MM.1S (cell line): ENCODE measurements at regions not wholly inside any gene's neighbourhood (a gene's known extent, or its start where the extent isn't known, plus 50 kb on each side); places are given as distances from the start of the nearest gene placed in this dataset.

Experiments
- DNase-seq: peaks from one replicate; pipeline ENCODE4 v3.0.0-alpha.2; 2015
- H2AFZ ChIP-seq: fragments of 300-600 bp; sonication (generic); 2 replicates; pipeline ENCODE4 v1.6.0; 2016; ENCODE audit warnings: antibody characterized with exemption, low read length
- H3F3A ChIP-seq: fragments of 300-600 bp; sonication (generic); 2 replicates; pipeline ENCODE4 v1.6.1; 2016; ENCODE audit warnings: mild to moderate bottlenecking, antibody characterized with exemption, low read length, moderate library complexity, mixed read lengths; ENCODE audit not compliant: insufficient read depth
- H3K27ac ChIP-seq: fragments of 300-600 bp; sonication (generic); 2 replicates; pipeline ENCODE4 v1.5.1; 2016; ENCODE audit warnings: mild to moderate bottlenecking, low read length
- H3K27me3 ChIP-seq: fragments of 300-600 bp; sonication (generic); replicated peaks from 2 replicates; pipeline ENCODE4 v1.6.0; 2016; ENCODE audit warnings: low read length; ENCODE audit not compliant: insufficient read depth
- H3K36me3 ChIP-seq: fragments of 300-600 bp; sonication (generic); replicated peaks from 2 replicates; pipeline ENCODE4 v1.6.1; 2016; ENCODE audit warnings: mild to moderate bottlenecking, low read length, mixed read lengths; ENCODE audit not compliant: insufficient read depth
- H3K4me1 ChIP-seq: fragments of 300-600 bp; sonication (generic); 2 replicates; pipeline ENCODE4 v1.6.1; 2016; ENCODE audit warnings: low read length, mixed read lengths
- H3K4me2 ChIP-seq: fragments of 300-600 bp; sonication (generic); 2 replicates; pipeline ENCODE4 v1.6.0; 2016; ENCODE audit warnings: low read depth, low read length
- H3K4me3 ChIP-seq: fragments of 300-600 bp; sonication (generic); 2 replicates; pipeline ENCODE4 v1.5.1; 2016; ENCODE audit warnings: low read length, mixed read lengths
- H3K79me2 ChIP-seq: fragments of 300-600 bp; sonication (generic); 2 replicates; pipeline ENCODE4 v1.6.1; 2016; ENCODE audit warnings: mixed run types, low read length, mixed read lengths
- H3K9ac ChIP-seq: fragments of 300-600 bp; sonication (generic); 2 replicates; pipeline ENCODE4 v1.6.1; 2016; ENCODE audit warnings: low read length, mixed read lengths
- H3K9me2 ChIP-seq: fragments of 300-600 bp; sonication (generic); replicated peaks from 2 replicates; pipeline ENCODE4 v1.6.1; 2016; ENCODE audit warnings: mild to moderate bottlenecking, low read length, mixed read lengths; ENCODE audit not compliant: insufficient read depth
- H3K9me3 ChIP-seq: fragments of 300-600 bp; sonication (generic); replicated peaks from 2 replicates; pipeline ENCODE4 v1.6.1; 2016; ENCODE audit warnings: mild to moderate bottlenecking, low read length, mixed read lengths; ENCODE audit not compliant: insufficient read depth
- H4K20me1 ChIP-seq: fragments of 300-600 bp; sonication (generic); 2 replicates; pipeline ENCODE4 v1.6.1; 2016; ENCODE audit warnings: mild to moderate bottlenecking, low read length, moderate library complexity, mixed read lengths; ENCODE audit not compliant: insufficient read depth
- EZH2 ChIP-seq: fragments of 300-600 bp; sonication (generic); optimal IDR thresholded peaks from 2 replicates; pipeline ENCODE3; 2017; ENCODE audit warnings: low read depth, mild to moderate bottlenecking, antibody characterized with exemption, low read length, mixed read lengths
- EZH2phosphoT487 ChIP-seq: fragments of 300-600 bp; sonication (generic); IDR thresholded peaks from 2 replicates; pipeline ENCODE4 v1.6.1; 2018; ENCODE audit warnings: antibody characterized with exemption, low read length
- TF ChIP-seq, protein P1 (sequence below): fragments of 300-600 bp; sonication (generic); IDR thresholded peaks from 2 replicates; pipeline ENCODE4 v1.5.1; 2016; ENCODE audit warnings: antibody characterized with exemption, low read length, mixed read lengths

DNA sequence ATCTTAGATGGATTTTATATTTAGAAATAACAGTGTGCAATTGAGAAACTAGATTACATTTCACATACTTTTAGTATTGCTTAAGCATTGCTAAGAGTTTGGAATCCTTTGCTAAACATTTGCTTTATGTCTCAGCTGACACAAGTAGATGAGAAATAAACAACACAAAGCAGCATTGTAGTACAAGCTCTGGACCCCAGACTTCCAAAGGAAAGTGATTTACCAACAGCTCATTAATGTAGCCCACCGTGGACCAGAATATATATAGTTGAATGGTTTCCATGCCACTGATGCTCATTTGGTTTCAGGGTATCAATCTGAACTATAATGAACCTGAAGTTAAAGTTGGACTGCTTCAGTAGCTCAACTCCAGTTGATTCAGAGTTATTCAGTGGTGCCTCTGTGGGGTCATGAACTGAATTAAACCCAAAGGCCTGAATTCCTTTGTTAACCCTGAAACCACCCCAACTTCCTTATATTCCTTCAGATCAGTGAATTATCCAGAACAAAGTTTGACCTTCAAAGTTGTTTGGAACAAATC is 132.1 kb upstream of the NEIL3 start:
- Histone ChIP-seq H3F3A (no peaks in the 10 kb centered on the region), H3K27ac (no peak overlapping the region), H3K4me2 (no peak overlapping the region), H3K27me3 (no peaks in the 10 kb centered on the region), H3K9me3 (no peaks in the 10 kb centered on the region), H3K4me1 (no peaks in the 10 kb centered on the region), H2AFZ (no peak overlapping the region), H3K4me3 (no peak overlapping the region), H3K79me2 (no peaks in the 10 kb centered on the region), H3K36me3 (no peaks in the 10 kb centered on the region), H3K9me2 (no peaks in the 10 kb centered on the region), H4K20me1 (no peaks in the 10 kb centered on the region), H3K9ac (no peak overlapping the region)
- DNase-seq: no peak
- TF ChIP-seq, protein P1, sequence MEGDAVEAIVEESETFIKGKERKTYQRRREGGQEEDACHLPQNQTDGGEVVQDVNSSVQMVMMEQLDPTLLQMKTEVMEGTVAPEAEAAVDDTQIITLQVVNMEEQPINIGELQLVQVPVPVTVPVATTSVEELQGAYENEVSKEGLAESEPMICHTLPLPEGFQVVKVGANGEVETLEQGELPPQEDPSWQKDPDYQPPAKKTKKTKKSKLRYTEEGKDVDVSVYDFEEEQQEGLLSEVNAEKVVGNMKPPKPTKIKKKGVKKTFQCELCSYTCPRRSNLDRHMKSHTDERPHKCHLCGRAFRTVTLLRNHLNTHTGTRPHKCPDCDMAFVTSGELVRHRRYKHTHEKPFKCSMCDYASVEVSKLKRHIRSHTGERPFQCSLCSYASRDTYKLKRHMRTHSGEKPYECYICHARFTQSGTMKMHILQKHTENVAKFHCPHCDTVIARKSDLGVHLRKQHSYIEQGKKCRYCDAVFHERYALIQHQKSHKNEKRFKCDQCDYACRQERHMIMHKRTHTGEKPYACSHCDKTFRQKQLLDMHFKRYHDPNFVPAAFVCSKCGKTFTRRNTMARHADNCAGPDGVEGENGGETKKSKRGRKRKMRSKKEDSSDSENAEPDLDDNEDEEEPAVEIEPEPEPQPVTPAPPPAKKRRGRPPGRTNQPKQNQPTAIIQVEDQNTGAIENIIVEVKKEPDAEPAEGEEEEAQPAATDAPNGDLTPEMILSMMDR: no peak
- no peak for TF ChIP-seq EZH2phosphoT487
- TF ChIP-seq EZH2: no peak

DNA sequence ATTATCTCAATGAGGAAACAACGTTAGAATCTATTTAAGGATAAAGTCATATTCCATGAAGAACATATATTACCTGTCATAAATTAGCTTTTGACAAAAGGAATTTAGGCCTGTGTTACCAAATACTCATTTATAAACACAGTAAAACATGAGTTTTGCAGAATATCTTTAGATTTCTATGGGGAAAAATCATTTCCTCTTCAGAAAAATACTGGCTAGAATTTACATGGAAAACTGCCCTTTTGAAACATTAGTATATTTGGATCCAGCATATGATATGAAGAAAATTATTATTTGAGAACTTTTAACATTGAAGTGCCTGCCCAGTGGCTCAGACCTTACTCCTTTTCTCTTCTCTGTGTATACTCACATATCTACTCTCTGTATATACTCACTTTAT is 131.4 kb upstream of the NEIL3 start:
- Histone ChIP-seq H2AFZ (no peak overlapping the region), H3K36me3 (no peaks in the 10 kb centered on the region), H3F3A (no peaks in the 10 kb centered on the region), H3K4me2 (no peak overlapping the region), H3K9me3 (no peaks in the 10 kb centered on the region), H3K27ac (no peak overlapping the region), H3K27me3 (no peaks in the 10 kb centered on the region), H3K4me3 (no peak overlapping the region), H3K9me2 (no peaks in the 10 kb centered on the region), H3K79me2 (no peaks in the 10 kb centered on the region), H4K20me1 (no peaks in the 10 kb centered on the region), H3K9ac (no peak overlapping the region), H3K4me1 (no peaks in the 10 kb centered on the region)
- TF ChIP-seq, protein P1: no peak
- TF ChIP-seq EZH2phosphoT487 (no peak), EZH2 (no peak)
- no peak for DNase-seq

DNA sequence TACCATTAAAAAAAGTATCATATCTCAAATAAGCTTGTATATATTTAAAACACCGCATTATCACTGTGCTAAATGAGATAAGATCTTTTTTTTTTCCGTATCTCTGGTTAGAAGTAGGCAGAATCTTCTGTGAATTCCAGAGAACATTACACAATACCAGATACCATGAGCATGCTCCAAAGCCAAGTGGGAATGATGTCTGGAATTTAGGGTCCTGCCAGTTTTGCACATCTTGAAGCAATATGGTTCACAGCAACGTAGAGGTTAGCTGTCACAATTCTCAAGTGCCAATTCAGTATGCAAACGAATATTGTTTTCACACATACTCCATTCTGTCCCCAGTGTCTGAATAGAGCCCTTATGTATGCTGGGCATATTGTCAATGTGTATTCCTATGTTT is 127.5 kb upstream of the NEIL3 start:
- Histone ChIP-seq H3K36me3 (no peaks in the 10 kb centered on the region), H3K4me2 (no peak overlapping the region), H3K9ac (no peak overlapping the region), H4K20me1 (no peaks in the 10 kb centered on the region), H3K4me1 (no peaks in the 10 kb centered on the region), H3K4me3 (no peak overlapping the region), H3K9me2 (no peaks in the 10 kb centered on the region), H3F3A (no peaks in the 10 kb centered on the region), H3K27ac (no peak overlapping the region), H3K27me3 (no peaks in the 10 kb centered on the region), H2AFZ (no peak overlapping the region), H3K79me2 (no peaks in the 10 kb centered on the region), H3K9me3 (no peaks in the 10 kb centered on the region)
- TF ChIP-seq, protein P1: no peak
- TF ChIP-seq EZH2phosphoT487: no peak
- TF ChIP-seq EZH2: no peak
- DNase-seq: no peak
